ENCODE measurements at regions not wholly inside any gene's neighbourhood (a gene's known extent, or its start where the extent isn't known, plus 50 kb on each side); places are given as distances from the start of the nearest gene placed in this dataset.
A peak's percentile ranks its signal among the peaks of the same experiment; 100 is the strongest.
"Not testable (repeated sequence)": the region's sequence is repeated elsewhere in the genome, so short reads cannot be mapped to it uniquely, and the experiment has no call there.

DNA sequence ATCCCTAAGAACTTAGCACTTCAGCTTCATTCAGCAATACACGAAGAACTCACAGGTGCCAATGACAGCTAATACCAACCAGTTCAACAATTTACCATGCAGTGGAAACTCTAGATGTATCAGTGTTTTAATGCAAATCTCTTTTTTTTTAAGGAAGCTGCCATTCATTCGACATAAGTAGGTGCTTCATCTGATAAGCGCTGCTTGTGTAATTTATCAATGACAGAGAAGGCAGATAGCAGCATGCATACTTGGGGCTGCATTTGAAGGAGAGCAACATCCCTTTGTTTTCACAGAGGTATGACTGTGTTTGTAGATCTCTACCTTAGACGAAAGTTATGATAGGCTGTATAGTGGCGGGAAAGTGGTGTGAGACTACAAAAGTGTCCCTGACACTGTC lies 977.1 kb downstream of the AACS start:
- Histone ChIP-seq H3K9me3 (ENCODE audit: low read length) (no peaks in the 10 kb centered on the region), H2AFZ (ENCODE audit: low read depth, low read length) (no peak overlapping the region)
- TF ChIP-seq TAF1 (IDR thresholded peaks at IDR 0.05; ENCODE audit: low read depth) = no peak
- TF ChIP-seq EZH2 (IDR thresholded peaks at IDR 0.05; ENCODE audit: borderline replicate concordance, insufficient read depth, low read length, poor library complexity, severe bottlenecking) = no peak
- TF ChIP-seq REST (IDR thresholded peaks at IDR 0.05; ENCODE audit: borderline replicate concordance) = no peak
- TF ChIP-seq MXI1 (conservative IDR thresholded peaks at IDR 0.05; ENCODE audit: poor library complexity, severe bottlenecking) = peak; percentile 22
- peak; percentile 62 for TF ChIP-seq POLR2AphosphoS5 (IDR thresholded peaks at IDR 0.05)
- TF ChIP-seq CTCF (IDR thresholded peaks at IDR 0.05; ENCODE audit: poor library complexity, severe bottlenecking) = no peak
- TF ChIP-seq EP300 (conservative IDR thresholded peaks at IDR 0.05; ENCODE audit: poor library complexity, severe bottlenecking) = peak; percentile 88

DNA sequence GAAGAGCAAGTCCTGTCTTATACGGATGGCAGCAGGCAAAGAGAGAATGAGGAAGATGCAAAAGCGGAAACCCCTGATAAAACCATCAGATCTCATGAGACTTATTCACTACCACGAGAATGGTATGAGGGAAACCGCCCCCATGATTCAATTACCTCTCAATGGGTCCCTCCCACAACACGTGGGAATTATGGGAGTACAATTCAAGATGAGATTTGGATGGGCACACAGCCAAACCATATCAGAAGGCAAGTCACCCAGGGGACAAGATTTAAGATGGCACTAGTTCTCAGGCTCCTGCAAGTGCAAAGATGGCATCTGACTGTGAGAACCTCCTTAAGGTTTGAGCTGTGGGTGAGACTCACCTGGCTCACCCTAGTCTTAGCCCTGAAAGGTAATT lies 984.3 kb downstream of the AACS start:
- H3K9me3 ChIP-seq (ENCODE audit: low read length); H3K36me3 ChIP-seq (ENCODE audit: insufficient read depth, low read length); H4K20me1 ChIP-seq (ENCODE audit: insufficient read depth); H2AFZ ChIP-seq (ENCODE audit: low read depth, low read length); H3K9me2 ChIP-seq (ENCODE audit: insufficient read depth, low read length); H3K9ac ChIP-seq (ENCODE audit: low read length); H3K4me3 ChIP-seq (ENCODE audit: low read length); H3K79me2 ChIP-seq (replicated peaks; ENCODE audit: insufficient read depth, low read length); H3F3A ChIP-seq (ENCODE audit: insufficient read depth, low read length, poor library complexity, severe bottlenecking); H3K27me3 ChIP-seq (ENCODE audit: insufficient read depth, low read depth, low read length); H3K27ac ChIP-seq (ENCODE audit: low read length); H3K4me2 ChIP-seq (ENCODE audit: low read length): not testable (repeated sequence)

More for the DNA sequence above, 977.1 kb downstream of the AACS start:
- Histone ChIP-seq H4K20me1 (ENCODE audit: insufficient read depth) (no peaks in the 10 kb centered on the region), H3K9ac (ENCODE audit: low read length) (no peak overlapping the region), H3K4me2 (ENCODE audit: low read length) (peak overlapping the region; percentile 34), H3K9me2 (ENCODE audit: insufficient read depth, low read length) (no peaks in the 10 kb centered on the region), H3K79me2 (replicated peaks; ENCODE audit: insufficient read depth, low read length) (no peaks in the 10 kb centered on the region), H3K36me3 (ENCODE audit: insufficient read depth, low read length) (no peaks in the 10 kb centered on the region), H3F3A (ENCODE audit: insufficient read depth, low read length, poor library complexity, severe bottlenecking) (peaks cover 3% of the 10 kb centered on the region), H3K4me3 (ENCODE audit: low read length) (no peak overlapping the region), H3K27me3 (ENCODE audit: insufficient read depth, low read depth, low read length) (no peaks in the 10 kb centered on the region), H3K27ac (ENCODE audit: low read length) (peak overlapping the region; percentile 67)

DNA sequence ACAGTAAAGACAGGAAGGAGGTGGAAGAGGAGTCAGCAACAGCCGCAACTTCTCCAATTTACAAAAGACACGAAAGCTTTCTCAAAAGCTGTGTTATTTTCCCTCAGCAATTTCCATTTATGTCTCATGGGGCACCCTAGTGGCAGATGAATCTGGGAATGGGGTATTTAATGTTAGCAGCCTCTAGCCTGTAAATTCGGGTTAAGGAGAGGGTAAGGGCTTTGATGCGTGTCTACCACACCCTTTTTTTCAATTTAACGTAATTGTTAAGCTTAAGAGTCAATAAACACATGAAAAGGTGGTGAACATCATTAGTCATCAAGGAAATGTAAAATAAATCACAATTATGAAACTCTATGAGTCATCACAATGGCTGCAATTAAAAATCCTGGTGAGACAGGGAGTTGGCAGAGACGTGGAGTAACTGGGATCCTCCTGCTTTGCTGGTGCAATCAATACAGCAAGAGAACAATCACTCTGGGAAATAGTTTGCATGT lies 986.4 kb downstream of the AACS start:
- Histone ChIP-seq H3K4me2 (ENCODE audit: low read length) (no peak overlapping the region), H3K9me2 (ENCODE audit: insufficient read depth, low read length) (no peaks in the 10 kb centered on the region), H3K79me2 (replicated peaks; ENCODE audit: insufficient read depth, low read length) (no peaks in the 10 kb centered on the region), H3K36me3 (ENCODE audit: insufficient read depth, low read length) (no peaks in the 10 kb centered on the region), H2AFZ (ENCODE audit: low read depth, low read length) (no peak overlapping the region), H4K20me1 (ENCODE audit: insufficient read depth) (no peaks in the 10 kb centered on the region), H3K4me3 (ENCODE audit: low read length) (no peak overlapping the region), H3K9me3 (ENCODE audit: low read length) (no peaks in the 10 kb centered on the region), H3K27ac (ENCODE audit: low read length) (no peak overlapping the region), H3K27me3 (ENCODE audit: insufficient read depth, low read depth, low read length) (no peaks in the 10 kb centered on the region), H3K9ac (ENCODE audit: low read length) (no peak overlapping the region), H3F3A (ENCODE audit: insufficient read depth, low read length, poor library complexity, severe bottlenecking) (no peaks in the 10 kb centered on the region)
- TF ChIP-seq EZH2 (IDR thresholded peaks at IDR 0.05; ENCODE audit: borderline replicate concordance, insufficient read depth, low read length, poor library complexity, severe bottlenecking) = no peak
